ENCODE measurements at regions not wholly inside any gene's neighbourhood (a gene's known extent, or its start where the extent isn't known, plus 50 kb on each side); places are given as distances from the start of the nearest gene placed in this dataset.

DNA sequence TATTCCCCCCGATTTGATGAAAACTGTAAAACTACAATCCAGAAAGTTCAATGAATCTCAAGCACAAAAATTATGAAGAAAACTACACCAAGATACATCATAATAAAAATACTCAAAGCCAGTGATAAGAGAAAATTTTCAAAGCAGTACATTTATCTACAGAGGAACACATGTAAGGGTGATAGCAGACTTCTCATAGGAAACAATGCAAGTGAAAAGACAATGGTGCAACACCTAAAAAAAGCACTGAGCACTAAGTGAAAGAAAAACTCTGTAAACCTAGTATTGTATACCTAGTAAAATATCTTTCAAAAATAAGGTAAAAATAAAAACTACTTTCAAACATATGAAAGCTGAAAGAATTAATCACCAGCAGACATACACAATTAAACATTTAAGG, 76.1 kb upstream of the IRF2BP2 start:
- H3K4me3 ChIP-seq (ENCODE audit: low read depth, poor library complexity, severe bottlenecking) = no peak overlapping the region
- DNase-seq (ENCODE audit: low spot score in 2 of 2) = no peak
- TF ChIP-seq, protein P1, sequence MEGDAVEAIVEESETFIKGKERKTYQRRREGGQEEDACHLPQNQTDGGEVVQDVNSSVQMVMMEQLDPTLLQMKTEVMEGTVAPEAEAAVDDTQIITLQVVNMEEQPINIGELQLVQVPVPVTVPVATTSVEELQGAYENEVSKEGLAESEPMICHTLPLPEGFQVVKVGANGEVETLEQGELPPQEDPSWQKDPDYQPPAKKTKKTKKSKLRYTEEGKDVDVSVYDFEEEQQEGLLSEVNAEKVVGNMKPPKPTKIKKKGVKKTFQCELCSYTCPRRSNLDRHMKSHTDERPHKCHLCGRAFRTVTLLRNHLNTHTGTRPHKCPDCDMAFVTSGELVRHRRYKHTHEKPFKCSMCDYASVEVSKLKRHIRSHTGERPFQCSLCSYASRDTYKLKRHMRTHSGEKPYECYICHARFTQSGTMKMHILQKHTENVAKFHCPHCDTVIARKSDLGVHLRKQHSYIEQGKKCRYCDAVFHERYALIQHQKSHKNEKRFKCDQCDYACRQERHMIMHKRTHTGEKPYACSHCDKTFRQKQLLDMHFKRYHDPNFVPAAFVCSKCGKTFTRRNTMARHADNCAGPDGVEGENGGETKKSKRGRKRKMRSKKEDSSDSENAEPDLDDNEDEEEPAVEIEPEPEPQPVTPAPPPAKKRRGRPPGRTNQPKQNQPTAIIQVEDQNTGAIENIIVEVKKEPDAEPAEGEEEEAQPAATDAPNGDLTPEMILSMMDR (IDR thresholded peaks at IDR 0.05) = no peak
- TF ChIP-seq POLR2A (IDR thresholded peaks at IDR 0.05) = no peak
- WGBS, 2 donors = 97 to 100% methylated on average over 1 of the region's 1 CpG
- intact Hi-C loops (cut with DNase I; ENCODE audit: low total_unique reads) = no loop called here

DNA sequence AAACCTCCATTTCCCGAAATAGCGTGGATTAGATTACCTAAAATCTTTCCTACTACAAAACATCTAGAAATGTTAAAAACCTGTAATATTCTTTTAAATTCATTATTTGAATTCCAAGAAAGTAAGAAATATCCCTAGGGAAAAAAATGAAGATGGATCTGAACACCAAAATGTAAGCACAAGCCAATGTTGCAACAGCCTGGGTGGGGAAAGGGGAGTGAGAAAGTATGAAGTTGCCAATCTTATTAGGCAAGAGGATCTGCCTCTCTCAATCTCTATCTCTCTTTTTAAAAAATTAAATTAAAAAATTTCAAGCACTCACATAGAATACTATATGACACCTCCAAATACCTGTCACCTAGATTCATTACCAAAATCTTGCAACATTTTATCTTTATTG, 74.9 kb upstream of the IRF2BP2 start:
- WGBS, 2 donors = 89 to 96% methylated on average over 2 of the region's 2 CpGs
- H3K4me3 ChIP-seq (ENCODE audit: low read depth, poor library complexity, severe bottlenecking) = no peak overlapping the region
- TF ChIP-seq, protein P1 (IDR thresholded peaks at IDR 0.05) = no peak
- no peak for DNase-seq (ENCODE audit: low spot score in 2 of 2)
- intact Hi-C loops (cut with DNase I; ENCODE audit: low total_unique reads) = no loop called here

DNA sequence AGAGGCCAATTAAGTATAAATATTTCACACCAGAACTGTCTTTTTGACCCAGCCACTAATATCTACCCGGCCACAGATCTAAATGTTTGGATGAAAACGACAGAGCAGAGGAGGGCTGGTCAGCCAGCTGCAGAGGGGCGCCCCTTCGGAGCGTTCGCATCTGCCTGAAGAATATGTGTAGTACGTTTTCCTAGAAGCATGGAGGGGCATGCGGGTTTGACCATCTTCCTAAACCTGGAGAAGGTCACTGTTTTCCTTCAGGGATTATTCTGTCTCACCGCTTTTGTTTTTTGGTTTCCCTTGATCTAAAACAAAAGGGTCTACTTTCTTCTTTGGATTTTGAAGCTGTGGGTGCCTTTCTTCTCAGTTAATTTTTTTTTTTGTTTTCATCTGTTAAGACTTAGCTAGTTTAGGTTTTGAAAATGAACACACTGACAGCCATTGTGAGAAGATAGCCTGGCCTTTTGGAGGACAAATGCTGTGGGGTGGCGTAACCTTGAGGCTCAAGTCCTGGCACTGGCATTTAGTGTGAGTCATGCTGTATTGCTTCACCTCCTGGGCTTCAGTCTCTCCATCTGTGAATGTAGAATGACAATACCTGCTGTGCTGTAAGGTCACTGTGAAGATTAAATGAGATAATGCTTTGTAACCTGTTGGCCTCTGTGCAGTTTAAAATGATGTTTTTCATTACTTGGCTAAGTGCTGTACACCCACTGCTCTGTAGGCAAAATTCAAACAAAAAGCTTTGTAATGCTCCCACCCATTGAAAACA, 74.1 kb upstream of the IRF2BP2 start:
- intact Hi-C loops (cut with DNase I; ENCODE audit: low total_unique reads) = no loop called here
- no peak for TF ChIP-seq POLR2A (IDR thresholded peaks at IDR 0.05)
- TF ChIP-seq, protein P1 (IDR thresholded peaks at IDR 0.05) = no peak
- WGBS, 2 donors = 72 to 73% methylated on average over 10 of the region's 10 CpGs
- H3K4me3 ChIP-seq (ENCODE audit: low read depth, poor library complexity, severe bottlenecking) = no peak overlapping the region
- DNase-seq (ENCODE audit: low spot score in 2 of 2) = peak; percentile 85 to 94

DNA sequence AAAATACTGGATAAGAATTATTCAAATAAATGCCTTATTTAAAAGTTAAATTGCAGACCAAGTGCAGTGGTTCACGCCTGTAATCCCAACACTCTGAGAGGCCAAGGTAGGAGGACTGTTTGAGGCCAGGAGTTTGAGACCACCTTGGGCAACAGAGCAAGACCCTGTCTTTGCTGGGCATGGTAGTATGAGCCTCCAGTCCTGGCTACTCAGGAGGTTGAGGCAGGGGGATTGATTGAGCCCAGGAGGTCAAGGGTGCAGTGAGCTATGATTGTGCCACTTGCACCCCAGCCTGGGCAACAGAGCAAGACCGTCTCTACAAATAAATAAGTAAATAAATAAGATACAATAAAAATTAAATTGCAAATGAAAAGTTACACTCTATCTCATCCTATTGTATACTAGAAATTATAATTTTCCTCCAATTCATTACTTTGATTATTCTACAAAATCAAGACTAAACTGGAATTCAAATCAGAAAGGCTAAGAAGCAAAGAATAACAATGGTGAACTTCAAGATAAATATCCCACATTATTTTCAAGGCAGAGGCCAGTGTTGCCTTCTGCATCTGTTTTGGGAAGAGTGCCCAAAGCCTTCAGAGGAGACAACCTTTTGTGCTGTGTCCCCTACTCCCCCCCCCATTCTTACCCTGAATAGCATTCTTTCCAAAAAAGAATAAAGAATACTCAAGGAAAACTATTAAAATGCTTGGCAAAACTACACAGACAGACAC, 73.3 kb upstream of the IRF2BP2 start:
- no peak overlapping the region for H3K4me3 ChIP-seq (ENCODE audit: low read depth, poor library complexity, severe bottlenecking)
- WGBS, 2 donors = 97 to 100% methylated on average over 2 of the region's 2 CpGs
- intact Hi-C loops (cut with DNase I; ENCODE audit: low total_unique reads) = no loop called here
- DNase-seq (ENCODE audit: low spot score in 2 of 2) = no peak
- TF ChIP-seq, protein P1 (IDR thresholded peaks at IDR 0.05) = no peak
- TF ChIP-seq POLR2A (IDR thresholded peaks at IDR 0.05) = no peak

DNA sequence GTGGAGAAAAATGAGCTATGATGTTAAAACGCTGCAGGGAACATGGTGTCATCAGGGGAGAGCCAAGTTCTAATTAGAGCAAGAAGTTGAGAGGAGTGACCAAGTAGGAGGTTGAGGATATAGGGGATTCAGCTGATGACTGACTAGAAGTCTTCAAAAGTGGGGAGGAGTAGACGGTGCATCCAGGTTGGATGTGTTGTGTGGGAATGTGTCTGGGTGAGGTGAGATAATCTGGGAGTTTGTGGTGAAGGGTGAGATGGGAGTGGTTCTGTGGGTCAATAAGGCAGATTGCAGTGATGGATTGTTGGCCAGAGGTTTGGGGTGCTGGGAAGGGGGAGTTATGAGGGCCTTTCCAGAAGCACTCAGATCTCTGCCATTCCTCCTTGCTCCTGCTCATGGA, 72.0 kb upstream of the IRF2BP2 start:
- TF ChIP-seq, protein P1 (IDR thresholded peaks at IDR 0.05) = no peak
- no peak for TF ChIP-seq POLR2A (IDR thresholded peaks at IDR 0.05)
- 92 to 96% methylated on average over 2 of the region's 2 CpGs for WGBS, 2 donors
- no peak for DNase-seq (ENCODE audit: low spot score in 2 of 2)
- intact Hi-C loops (cut with DNase I; ENCODE audit: low total_unique reads) = no loop called here
- no peak overlapping the region for H3K4me3 ChIP-seq (ENCODE audit: low read depth, poor library complexity, severe bottlenecking)
